BLaER1 (cell line): ENCODE measurements at regions not wholly inside any gene's neighbourhood (a gene's known extent, or its start where the extent isn't known, plus 50 kb on each side); places are given as distances from the start of the nearest gene placed in this dataset.
A peak's percentile ranks its signal among the peaks of the same experiment; 100 is the strongest.
"Not testable (repeated sequence)": the region's sequence is repeated elsewhere in the genome, so short reads cannot be mapped to it uniquely, and the experiment has no call there.

Experiments used
- H3K27ac ChIP-seq: shearing (Covaris generic); formaldehyde crosslinking; 2 replicates; pipeline ENCODE4 v1.8.1; 2022
- H3K27me3 ChIP-seq: shearing (Covaris generic); formaldehyde crosslinking; 2 replicates; pipeline ENCODE4 v1.8.1; 2022
- H3K36me3 ChIP-seq: shearing (Covaris generic); formaldehyde crosslinking; 2 replicates; pipeline ENCODE4 v1.8.1; 2022
- H3K4me1 ChIP-seq: shearing (Covaris generic); formaldehyde crosslinking; 2 replicates; pipeline ENCODE4 v1.8.1; 2022
- H3K4me2 ChIP-seq: shearing (Covaris generic); formaldehyde crosslinking; 2 replicates; pipeline ENCODE4 v1.8.1; 2022
- H3K4me3 ChIP-seq: shearing (Covaris generic); formaldehyde crosslinking; 2 replicates; pipeline ENCODE4 v1.8.1; 2022
- H3K9ac ChIP-seq: shearing (Covaris generic); formaldehyde crosslinking; 2 replicates; pipeline ENCODE4 v1.8.1; 2022
- H3K9me3 ChIP-seq: shearing (Covaris generic); formaldehyde crosslinking; 2 replicates; pipeline ENCODE4 v1.8.1; 2022
- H4K20me1 ChIP-seq: shearing (Covaris generic); formaldehyde crosslinking; 2 replicates; pipeline ENCODE4 v1.8.1; 2022
- Cebpa-rat ChIP-seq: shearing (Covaris generic); IDR thresholded peaks from 2 replicates; pipeline ENCODE4 v1.8.1; 2022

- no peak overlapping the region for H3K4me3 ChIP-seq
- no peak overlapping the region for H3K9ac ChIP-seq
- no peaks in the 10 kb centered on the region for H3K36me3 ChIP-seq
- no peaks in the 10 kb centered on the region for H3K4me1 ChIP-seq
- no peaks in the 10 kb centered on the region for H4K20me1 ChIP-seq
- H3K27me3 ChIP-seq = no peaks in the 10 kb centered on the region
- no peak overlapping the region for H3K27ac ChIP-seq
- H3K4me2 ChIP-seq = no peak overlapping the region
- H3K9me3 ChIP-seq = no peaks in the 10 kb centered on the region
- no peak for TF ChIP-seq Cebpa-rat
Observed at GRCh38 chr3:94398036-94398435, 335.2 kb downstream of the NSUN3 start.

GRCh38 chr3:94401466-94401865 lies 338.6 kb downstream of the NSUN3 start:
- Histone ChIP-seq H3K4me2 (no peak overlapping the region), H3K9me3 (no peaks in the 10 kb centered on the region), H3K4me1 (no peaks in the 10 kb centered on the region), H3K9ac (no peak overlapping the region), H3K4me3 (no peak overlapping the region), H3K36me3 (no peaks in the 10 kb centered on the region), H3K27me3 (no peaks in the 10 kb centered on the region), H3K27ac (no peak overlapping the region), H4K20me1 (no peaks in the 10 kb centered on the region)
- no peak for TF ChIP-seq Cebpa-rat

- no peak overlapping the region for H3K4me2 ChIP-seq
- H3K27me3 ChIP-seq = no peaks in the 10 kb centered on the region
- no peak overlapping the region for H3K9ac ChIP-seq
- H4K20me1 ChIP-seq = no peaks in the 10 kb centered on the region
- H3K27ac ChIP-seq = no peak overlapping the region
- no peak for TF ChIP-seq Cebpa-rat
- H3K36me3 ChIP-seq = no peaks in the 10 kb centered on the region
- H3K4me1 ChIP-seq = no peaks in the 10 kb centered on the region
- no peak overlapping the region for H3K4me3 ChIP-seq
- H3K9me3 ChIP-seq = no peaks in the 10 kb centered on the region
Observed at GRCh38 chr3:94402126-94402525, 339.3 kb downstream of the NSUN3 start.

- Histone ChIP-seq H3K4me3 (no peak overlapping the region), H3K27ac (no peak overlapping the region), H3K4me2 (no peak overlapping the region), H3K27me3 (no peaks in the 10 kb centered on the region), H3K9me3 (no peaks in the 10 kb centered on the region), H3K36me3 (no peaks in the 10 kb centered on the region), H3K4me1 (no peaks in the 10 kb centered on the region), H3K9ac (no peak overlapping the region), H4K20me1 (no peaks in the 10 kb centered on the region)
- TF ChIP-seq Cebpa-rat = no peak
Observed at GRCh38 chr3:94405258-94406035, 342.6 kb downstream of the NSUN3 start.

GRCh38 chr3:94406595-94406994 lies 343.7 kb downstream of the NSUN3 start:
- Histone ChIP-seq H4K20me1 (no peaks in the 10 kb centered on the region), H3K9ac (no peak overlapping the region), H3K4me3 (no peak overlapping the region), H3K36me3 (no peaks in the 10 kb centered on the region), H3K4me1 (no peaks in the 10 kb centered on the region), H3K27me3 (no peaks in the 10 kb centered on the region), H3K4me2 (no peak overlapping the region), H3K9me3 (no peaks in the 10 kb centered on the region), H3K27ac (no peak overlapping the region)
- no peak for TF ChIP-seq Cebpa-rat

GRCh38 chr3:94412936-94413335 lies 350.1 kb downstream of the NSUN3 start:
- H3K9me3 ChIP-seq, H3K27ac ChIP-seq, H3K27me3 ChIP-seq, H3K4me1 ChIP-seq, H3K4me2 ChIP-seq, H3K4me3 ChIP-seq, H4K20me1 ChIP-seq, H3K36me3 ChIP-seq, H3K9ac ChIP-seq: not testable (repeated sequence)

- Histone ChIP-seq H3K4me2 (no peak overlapping the region), H3K27me3 (no peaks in the 10 kb centered on the region), H3K9me3 (0 out of 2 replicates have a peak, but pooled peaks cover 4% of the 10 kb centered on the region), H3K4me1 (peaks cover 8% of the 10 kb centered on the region), H3K36me3 (no peaks in the 10 kb centered on the region), H3K27ac (no peak overlapping the region), H3K9ac (no peak overlapping the region), H4K20me1 (no peaks in the 10 kb centered on the region), H3K4me3 (no peak overlapping the region)
- no peak for TF ChIP-seq Cebpa-rat
Observed at GRCh38 chr3:94413336-94414108, 350.7 kb downstream of the NSUN3 start.

GRCh38 chr3:94414418-94414817 lies 351.6 kb downstream of the NSUN3 start:
- Histone ChIP-seq H3K4me3 (no peak overlapping the region), H3K9me3 (0 out of 2 replicates have a peak, but pooled peaks cover 4% of the 10 kb centered on the region), H3K4me2 (0 out of 2 replicates have a peak overlapping the region, but pooled peaks have one; percentile 17), H3K9ac (no peak overlapping the region), H3K4me1 (peaks cover 8% of the 10 kb centered on the region), H3K36me3 (no peaks in the 10 kb centered on the region), H4K20me1 (no peaks in the 10 kb centered on the region), H3K27me3 (no peaks in the 10 kb centered on the region), H3K27ac (no peak overlapping the region)
- TF ChIP-seq Cebpa-rat = no peak

GRCh38 chr3:94416768-94417167 lies 353.9 kb downstream of the NSUN3 start:
- Histone ChIP-seq H3K9me3 (0 out of 2 replicates have a peak, but pooled peaks cover 4% of the 10 kb centered on the region), H3K27ac (no peak overlapping the region), H3K36me3 (no peaks in the 10 kb centered on the region), H3K4me3 (no peak overlapping the region), H3K9ac (no peak overlapping the region), H3K4me1 (peaks cover 8% of the 10 kb centered on the region), H3K4me2 (no peak overlapping the region), H3K27me3 (no peaks in the 10 kb centered on the region), H4K20me1 (no peaks in the 10 kb centered on the region)
- no peak for TF ChIP-seq Cebpa-rat

GRCh38 chr3:94417963-94418455 lies 355.1 kb downstream of the NSUN3 start:
- Histone ChIP-seq H3K9ac (no peak overlapping the region), H3K27me3 (no peaks in the 10 kb centered on the region), H3K4me2 (no peak overlapping the region), H3K9me3 (0 out of 2 replicates have a peak, but pooled peaks cover 4% of the 10 kb centered on the region), H4K20me1 (no peaks in the 10 kb centered on the region), H3K4me3 (no peak overlapping the region), H3K27ac (no peak overlapping the region), H3K4me1 (peaks cover 8% of the 10 kb centered on the region), H3K36me3 (no peaks in the 10 kb centered on the region)
- no peak for TF ChIP-seq Cebpa-rat
